SH-SY5Y (cell line): ENCODE measurements at regions not wholly inside any gene's neighbourhood (a gene's known extent, or its start where the extent isn't known, plus 50 kb on each side); places are given as distances from the start of the nearest gene placed in this dataset.

Source experiments
- GATA2 ChIP-seq: IDR thresholded peaks from 2 replicates; pipeline ENCODE4 v1.6.1; 2011; ENCODE audit warnings: mild to moderate bottlenecking, low read depth, low read length
- GATA3 ChIP-seq: IDR thresholded peaks from 2 replicates; pipeline ENCODE4 v1.6.1; 2011; ENCODE audit warnings: low read depth, mild to moderate bottlenecking, low read length, moderate library complexity

DNA sequence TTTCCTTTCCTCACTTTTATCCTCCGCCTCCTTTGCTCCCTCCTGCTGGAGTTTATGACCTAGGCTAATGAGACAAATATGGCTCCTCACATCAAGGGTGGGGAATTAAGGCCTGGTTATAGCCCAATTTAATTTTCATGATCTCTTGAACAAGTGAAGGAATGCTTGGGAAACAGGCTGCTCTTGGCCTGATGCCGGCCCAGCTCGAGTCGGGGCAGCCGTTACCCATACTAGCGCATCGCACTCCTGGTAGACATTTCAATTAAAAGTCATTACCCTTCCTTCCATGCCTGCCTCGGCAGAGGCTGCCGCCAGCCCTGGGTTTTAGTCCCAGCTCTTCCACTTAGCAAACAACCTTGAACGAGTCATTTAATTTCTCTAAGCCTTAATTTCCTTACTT, 425.7 kb downstream of the TMEM38B start:
- TF ChIP-seq GATA2 (no peak), GATA3 (no peak)
